Tibial nerve (tissue), 4 donors: ENCODE measurements at regions not wholly inside any gene's neighbourhood (a gene's known extent, or its start where the extent isn't known, plus 50 kb on each side); places are given as distances from the start of the nearest gene placed in this dataset.
"Not testable (repeated sequence)": the region's sequence is repeated elsewhere in the genome, so short reads cannot be mapped to it uniquely, and the experiment has no call there.

Source experiments
- DNase-seq, 2 donors: peaks; one replicate each; pipeline ENCODE4 v3.0.0-alpha.2; 2019; ENCODE audit warnings: low spot score in 2 of 2
- H3K27ac ChIP-seq, 4 donors: fragments of 200-600 bp; sonication (generic) in 3 of 4; one replicate each; pipeline ENCODE4 v1.5.1; 2017 to 2019; ENCODE audit warnings: mild to moderate bottlenecking in 1 of 4
- H3K27me3 ChIP-seq, 2 donors: fragments of 200-600 bp; sonication (generic) in 1 of 2; one replicate each; pipeline versions ENCODE4 v1.5.1 to v1.6.0; 2017 to 2019
- H3K36me3 ChIP-seq, 3 donors: fragments of 200-600 bp; sonication (generic); one replicate each; pipeline ENCODE4 v1.5.1; 2018 to 2019
- H3K4me1 ChIP-seq, 4 donors: fragments of 200-600 bp; sonication (generic) in 3 of 4; one replicate each; pipeline ENCODE4 v1.5.1; 2017 to 2019
- H3K4me3 ChIP-seq, 4 donors: fragments of 200-600 bp; sonication (generic) in 3 of 4; one replicate each; pipeline ENCODE4 v1.5.1; 2017 to 2019; ENCODE audit warnings: mild to moderate bottlenecking in 1 of 4, moderate library complexity in 1 of 4
- H3K9me3 ChIP-seq, 4 donors: fragments of 200-600 bp; sonication (generic) in 3 of 4; one replicate each; pipeline ENCODE4 v1.5.1; 2017 to 2019
- EP300 ChIP-seq, 2 donors: sonication (generic); formaldehyde crosslinking; IDR thresholded peaks; one replicate each; pipeline ENCODE4 v1.6.1; 2017; ENCODE audit warnings: antibody characterized with exemption in 2 of 2, mild to moderate bottlenecking in 1 of 2
- POLR2A ChIP-seq, 2 donors: fragments of 450-650 bp; IDR thresholded peaks; one replicate each; pipeline ENCODE4 v1.6.1; 2017; ENCODE audit warnings: antibody characterized with exemption in 2 of 2, mild to moderate bottlenecking in 2 of 2, moderate library complexity in 2 of 2
- WGBS, 2 donors: methylation state at CpG; one replicate each; pipeline ENCODE4 v1.1.5; 2018; 5-methylcytosine and 5-hydroxymethylcytosine counted together
- TF ChIP-seq, protein P1 (sequence below), 5 experiments: fragments of 200-600 bp in 3 of 5; fragments of 450-650 bp in 2 of 5; sonication (generic) in 3 of 5; IDR thresholded peaks; one replicate each; pipeline ENCODE4 v1.5.1; 2016 to 2019; ENCODE audit warnings: antibody characterized with exemption in 5 of 5, mild to moderate bottlenecking in 3 of 5, moderate library complexity in 2 of 5

DNA sequence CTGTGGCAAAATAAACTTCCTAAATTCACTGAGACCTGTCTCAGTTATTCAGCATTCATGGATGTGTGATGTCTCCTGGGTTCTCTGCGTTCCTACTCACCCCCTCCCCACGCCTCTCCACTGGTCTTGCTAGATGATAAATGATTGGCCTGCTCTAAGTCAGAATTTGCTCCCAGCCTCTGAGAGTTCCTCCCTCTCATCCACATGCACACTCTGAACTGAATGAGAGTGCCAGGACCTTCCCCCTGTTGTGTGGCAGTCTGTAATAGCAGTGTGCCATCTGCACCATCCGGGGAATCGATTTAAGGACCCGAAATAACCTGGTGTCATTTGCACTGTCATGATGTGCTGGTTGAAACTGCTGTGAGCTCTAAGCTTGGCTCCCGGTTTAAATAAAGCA, 135.8 kb upstream of the AFDN start:
- no peaks in the 10 kb centered on the region for H3K9me3 ChIP-seq
- no peak overlapping the region for H3K27ac ChIP-seq
- H3K4me3 ChIP-seq: no peak overlapping the region
- H3K36me3 ChIP-seq: no peaks in the 10 kb centered on the region
- 86 to 88% methylated on average over 6 of the region's 6 CpGs for WGBS, 2 donors
- TF ChIP-seq EP300 (IDR thresholded peaks at IDR 0.05) (no peak), POLR2A (IDR thresholded peaks at IDR 0.05) (no peak)
- TF ChIP-seq, protein P1, sequence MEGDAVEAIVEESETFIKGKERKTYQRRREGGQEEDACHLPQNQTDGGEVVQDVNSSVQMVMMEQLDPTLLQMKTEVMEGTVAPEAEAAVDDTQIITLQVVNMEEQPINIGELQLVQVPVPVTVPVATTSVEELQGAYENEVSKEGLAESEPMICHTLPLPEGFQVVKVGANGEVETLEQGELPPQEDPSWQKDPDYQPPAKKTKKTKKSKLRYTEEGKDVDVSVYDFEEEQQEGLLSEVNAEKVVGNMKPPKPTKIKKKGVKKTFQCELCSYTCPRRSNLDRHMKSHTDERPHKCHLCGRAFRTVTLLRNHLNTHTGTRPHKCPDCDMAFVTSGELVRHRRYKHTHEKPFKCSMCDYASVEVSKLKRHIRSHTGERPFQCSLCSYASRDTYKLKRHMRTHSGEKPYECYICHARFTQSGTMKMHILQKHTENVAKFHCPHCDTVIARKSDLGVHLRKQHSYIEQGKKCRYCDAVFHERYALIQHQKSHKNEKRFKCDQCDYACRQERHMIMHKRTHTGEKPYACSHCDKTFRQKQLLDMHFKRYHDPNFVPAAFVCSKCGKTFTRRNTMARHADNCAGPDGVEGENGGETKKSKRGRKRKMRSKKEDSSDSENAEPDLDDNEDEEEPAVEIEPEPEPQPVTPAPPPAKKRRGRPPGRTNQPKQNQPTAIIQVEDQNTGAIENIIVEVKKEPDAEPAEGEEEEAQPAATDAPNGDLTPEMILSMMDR (IDR thresholded peaks at IDR 0.05): no peak
- H3K27me3 ChIP-seq: no peaks in the 10 kb centered on the region
- no peak for DNase-seq
- no peaks in the 10 kb centered on the region for H3K4me1 ChIP-seq

DNA sequence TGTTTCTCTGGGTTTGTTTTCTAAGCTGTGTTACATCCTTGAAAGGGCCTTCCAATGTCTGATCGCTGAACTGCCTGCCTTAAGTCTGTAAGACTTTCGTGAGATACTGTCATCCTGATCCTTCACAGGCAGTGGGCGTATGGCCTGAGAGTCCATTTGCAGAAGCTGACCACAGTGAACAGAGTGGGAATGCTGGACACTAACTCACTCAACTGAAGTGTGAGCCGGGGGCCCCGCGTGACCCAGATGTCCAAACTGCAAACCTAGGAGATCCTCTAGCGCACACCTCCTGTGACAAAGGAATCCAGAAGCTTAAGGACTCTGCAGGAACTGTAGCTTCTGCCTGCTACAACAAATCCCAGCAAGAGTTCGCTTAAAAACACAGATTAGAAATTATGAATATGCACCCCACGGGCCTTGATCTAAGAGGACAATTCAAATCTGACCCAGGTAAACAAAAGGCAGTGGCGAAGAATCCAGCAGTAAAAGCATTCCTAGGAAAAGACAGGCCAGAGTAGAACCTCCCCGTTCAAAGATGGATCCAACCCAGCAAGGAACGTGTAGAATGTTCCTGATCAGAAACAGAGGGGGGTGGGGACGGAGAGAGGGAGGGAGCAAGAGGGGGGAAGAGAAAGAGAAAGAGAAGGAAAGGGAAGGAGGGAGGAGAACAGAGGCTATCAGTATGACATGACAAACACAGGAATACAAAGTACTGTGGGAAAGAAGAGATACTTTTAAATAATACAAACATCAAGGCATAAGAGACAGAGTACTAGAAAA, 135.0 kb upstream of the AFDN start:
- Histone ChIP-seq H3K36me3 (no peaks in the 10 kb centered on the region), H3K4me3 (no peak overlapping the region), H3K27ac (no peak overlapping the region), H3K4me1 (no peaks in the 10 kb centered on the region), H3K9me3 (no peaks in the 10 kb centered on the region), H3K27me3 (no peaks in the 10 kb centered on the region)
- DNase-seq: no peak
- 82 to 83% methylated on average over 13 of the region's 13 CpGs for WGBS, 2 donors
- no peak for TF ChIP-seq EP300 (IDR thresholded peaks at IDR 0.05)
- TF ChIP-seq, protein P1 (IDR thresholded peaks at IDR 0.05): no peak
- no peak for TF ChIP-seq POLR2A (IDR thresholded peaks at IDR 0.05)

DNA sequence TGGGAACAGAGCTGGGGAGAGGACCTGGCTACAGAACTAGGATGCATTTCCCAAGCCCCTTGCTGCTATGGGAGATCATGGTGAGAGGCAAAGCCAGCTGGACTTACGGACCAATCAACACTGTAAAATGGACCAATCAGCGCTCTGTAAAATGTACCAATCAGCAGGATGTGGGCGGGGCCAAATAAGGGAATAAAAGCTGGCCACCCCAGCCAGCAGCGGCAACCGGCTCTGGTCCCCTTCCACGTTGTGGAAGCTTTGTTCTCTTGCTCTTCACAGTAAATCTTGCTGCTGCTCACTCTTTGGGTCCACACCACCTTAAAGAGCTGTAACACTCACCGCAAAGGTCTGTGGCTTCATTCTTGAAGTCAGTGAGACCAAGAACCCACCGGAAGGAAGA, 133.2 kb upstream of the AFDN start:
- H3K4me1 ChIP-seq, H3K36me3 ChIP-seq, H3K9me3 ChIP-seq, DNase-seq, H3K27ac ChIP-seq, H3K27me3 ChIP-seq, H3K4me3 ChIP-seq: not testable (repeated sequence)
- 84 to 89% methylated on average over 8 of the region's 8 CpGs for WGBS, 2 donors

DNA sequence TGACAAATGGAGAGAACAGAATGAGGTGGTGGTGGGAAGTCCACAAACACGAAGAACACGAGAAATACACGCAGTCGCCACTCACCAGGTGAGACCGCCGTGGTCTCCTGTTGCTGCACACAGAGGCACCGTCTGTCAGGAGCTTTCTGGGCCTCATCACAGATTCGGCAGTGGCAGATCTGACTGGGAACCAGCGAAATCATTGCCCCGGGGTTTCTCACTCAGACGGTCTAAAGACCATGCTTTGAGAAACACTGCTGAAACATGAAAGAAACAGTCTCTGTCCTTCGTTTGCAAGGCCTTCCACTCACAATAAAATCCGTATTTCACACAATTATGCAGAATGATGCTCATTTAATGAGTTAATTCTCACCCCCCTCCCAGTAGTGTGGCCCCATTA, 130.9 kb upstream of the AFDN start:
- H3K4me3 ChIP-seq: no peak overlapping the region
- no peaks in the 10 kb centered on the region for H3K27me3 ChIP-seq
- H3K9me3 ChIP-seq: no peaks in the 10 kb centered on the region
- no peak for DNase-seq
- peaks cover 0 to 14% (median 6%) of the 10 kb centered on the region in 4 donors for H3K4me1 ChIP-seq
- 86 to 87% methylated on average over 13 of the region's 13 CpGs for WGBS, 2 donors
- TF ChIP-seq POLR2A (IDR thresholded peaks at IDR 0.05) (no peak), EP300 (IDR thresholded peaks at IDR 0.05) (no peak)
- TF ChIP-seq, protein P1 (IDR thresholded peaks at IDR 0.05): no peak
- H3K36me3 ChIP-seq: no peaks in the 10 kb centered on the region
- no peak overlapping the region for H3K27ac ChIP-seq

DNA sequence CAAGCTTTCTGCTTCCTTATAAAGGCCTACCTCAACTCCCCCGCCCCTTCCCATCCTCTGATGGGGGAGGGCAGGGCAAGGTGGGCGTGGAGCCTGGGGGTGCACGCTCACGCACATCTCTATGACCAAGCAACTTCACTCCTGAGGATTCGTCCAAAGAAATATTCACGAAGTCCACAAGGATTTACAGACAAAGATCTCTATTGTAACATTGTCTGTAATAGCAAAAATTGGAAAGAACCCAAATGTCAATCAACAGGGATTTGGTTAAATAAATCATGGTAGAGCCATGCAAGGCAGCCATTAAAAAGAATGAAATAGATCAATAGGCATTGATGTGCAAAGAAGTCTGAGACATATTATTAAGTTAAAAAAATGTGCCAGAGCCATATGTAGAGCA, 130.4 kb upstream of the AFDN start:
- Histone ChIP-seq H3K27me3 (no peaks in the 10 kb centered on the region), H3K9me3 (no peaks in the 10 kb centered on the region), H3K4me3 (no peak overlapping the region), H3K27ac (no peak overlapping the region), H3K36me3 (no peaks in the 10 kb centered on the region), H3K4me1 (peaks cover 0 to 14% (median 6%) of the 10 kb centered on the region in 4 donors)
- WGBS, 2 donors: 65 to 70% methylated on average over 6 of the region's 6 CpGs
- no peak for TF ChIP-seq EP300 (IDR thresholded peaks at IDR 0.05)
- TF ChIP-seq POLR2A (IDR thresholded peaks at IDR 0.05): no peak
- TF ChIP-seq, protein P1 (IDR thresholded peaks at IDR 0.05): no peak
- DNase-seq: no peak
